ENCODE measurements at regions not wholly inside any gene's neighbourhood (a gene's known extent, or its start where the extent isn't known, plus 50 kb on each side); places are given as distances from the start of the nearest gene placed in this dataset.

DNA sequence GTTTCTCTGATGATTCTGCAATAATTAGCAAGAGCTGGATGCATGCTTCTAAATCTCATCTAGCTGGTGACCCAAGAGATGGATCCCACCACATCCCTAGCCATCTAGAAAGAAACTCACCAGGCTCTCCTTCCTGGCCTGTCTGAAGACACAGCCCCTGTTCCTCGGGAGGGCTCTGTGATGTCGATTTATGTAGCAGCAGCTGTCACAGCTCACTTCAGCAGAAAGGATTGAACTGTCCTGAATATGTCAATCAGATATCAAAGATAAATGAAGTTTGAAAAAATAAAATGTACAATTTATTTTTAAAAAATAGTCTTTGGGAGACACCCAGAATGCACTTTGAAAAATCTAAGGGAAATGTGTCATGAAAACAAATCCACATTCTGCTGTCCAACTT, 67.3 kb upstream of the TSHZ2 start:
- no peak for TF ChIP-seq CTCF (conservative IDR thresholded peaks at IDR 0.05; ENCODE audit: low read depth, low read length)
- no peak for TF ChIP-seq EZH2 (IDR thresholded peaks at IDR 0.05; ENCODE audit: borderline replicate concordance, low read depth, low read length, poor library complexity, severe bottlenecking)
